HepG2 (cell line): ENCODE measurements at regions not wholly inside any gene's neighbourhood (a gene's known extent, or its start where the extent isn't known, plus 50 kb on each side); places are given as distances from the start of the nearest gene placed in this dataset.

Source experiments
- ATAC-seq: fragments of 200-7000 bp; cut with Tn5 transposase; 3 replicates; pipeline ENCODE4 v1.9.1; 2020; ENCODE audit warnings: mild to moderate bottlenecking, moderate library complexity
- BruUV-seq: library from RNA; stranded (reverse); fragments of 400-500 nt; replicated peaks from 2 replicates; lab custom pipeline; 2021; lab: Mats Ljungman, UMichigan
- CTCF ChIA-PET: fragments of 300-600 bp; formaldehyde crosslinking; extraction: SDS; loops from one replicate; lab custom pipeline; 2021; ENCODE audit warnings: low total read pairs, inconsistent platforms, low intra/inter-chr PET ratio; lab: Yijun Ruan, JAX
- POLR2A ChIA-PET: fragments of 350-600 bp; sonication (Branson Sonifier 250); formaldehyde crosslinking; loops from one replicate; lab custom pipeline; 2020; ENCODE audit warnings: antibody characterized with exemption, inconsistent platforms; lab: Yijun Ruan, JAX
- DNase-seq: peaks from one replicate; pipeline ENCODE4 v3.0.0-alpha.2; 2015; ENCODE audit warnings: low spot score
- FAIRE-seq: peaks from 3 replicates; lab custom pipeline; 2011; peaks lifted over from hg19 to GRCh38; lab: Jason Lieb, UNC
- H2AFZ ChIP-seq: one replicate; pipeline ENCODE4 v1.6.1; 2011; ENCODE audit warnings: low read length, inconsistent platforms
- H3K27ac ChIP-seq: fragments of 300-600 bp; 3 replicates; pipeline ENCODE4 v1.8.0; 2011; ENCODE audit warnings: mixed run types, mild to moderate bottlenecking, mixed read lengths, low read length, inconsistent platforms; ENCODE audit not compliant: insufficient read depth; ENCODE audit errors: extremely low read length
- H3K27me3 ChIP-seq, 2 experiments: fragments of 200-600 bp in 1 of 2; 2 replicates in 1 of 2; 3 replicates in 1 of 2; pipeline versions ENCODE4 v1.6.0 to v1.8.0; 2011; ENCODE audit warnings: low read length in 2 of 2, mild to moderate bottlenecking in 2 of 2, moderate library complexity in 2 of 2, inconsistent platforms in 1 of 2; ENCODE audit not compliant: insufficient read depth in 2 of 2, control insufficient read depth in 1 of 2
- H3K36me3 ChIP-seq, 2 experiments: fragments of 200-600 bp in 1 of 2; replicated peaks in 1 of 2; 2 replicates in 1 of 2; 3 replicates in 1 of 2; pipeline versions ENCODE4 v1.5.1 to v1.8.0; 2011; ENCODE audit warnings: low read length in 2 of 2, inconsistent platforms in 1 of 2; ENCODE audit not compliant: insufficient read depth in 2 of 2, control insufficient read depth in 1 of 2
- H3K4me1 ChIP-seq: 2 replicates; pipeline ENCODE4 v1.5.1; 2012; ENCODE audit warnings: low read length, inconsistent platforms; ENCODE audit not compliant: insufficient read depth
- H3K4me2 ChIP-seq: 2 replicates; pipeline ENCODE4 v1.6.0; 2011; ENCODE audit warnings: low read depth, low read length, inconsistent platforms
- H3K4me3 ChIP-seq, 3 experiments: fragments of 200-600 bp in 1 of 3; sonication (generic), shearing (Covaris generic) in 1 of 3; replicated peaks in 1 of 3; 2 replicates each; pipeline ENCODE4 v1.5.1; 2011 to 2016; ENCODE audit warnings: low read length in 3 of 3, inconsistent platforms in 2 of 3, low read depth in 2 of 3, mild to moderate bottlenecking in 2 of 3, control low read depth in 1 of 3, mixed read lengths in 1 of 3; ENCODE audit not compliant: insufficient read depth in 1 of 3
- H3K79me2 ChIP-seq: one replicate; pipeline ENCODE4 v1.6.1; 2011; ENCODE audit warnings: low read length, inconsistent platforms; ENCODE audit not compliant: insufficient read depth
- H3K9ac ChIP-seq: 2 replicates; pipeline ENCODE4 v1.6.0; 2011; ENCODE audit warnings: mild to moderate bottlenecking, low read depth, low read length, inconsistent platforms; ENCODE audit not compliant: insufficient read depth
- H3K9me3 ChIP-seq: 2 replicates; pipeline ENCODE4 v1.5.1; 2012; ENCODE audit warnings: mild to moderate bottlenecking, low read length
- H4K20me1 ChIP-seq: 2 replicates; pipeline ENCODE4 v1.6.0; 2011; ENCODE audit warnings: inconsistent platforms, mild to moderate bottlenecking, low read length, moderate library complexity; ENCODE audit not compliant: insufficient read depth
- FLYWCH1 ChIP-seq: sonication (generic); formaldehyde crosslinking; IDR thresholded peaks from 2 replicates; pipeline ENCODE4 v1.8.1; 2023; ENCODE audit warnings: mild to moderate bottlenecking, missing genetic modification reagents
- FOXK2 ChIP-seq: fragments of 450-650 bp; IDR thresholded peaks from 2 replicates; pipeline ENCODE4 v1.6.1; 2016
- KDM5B ChIP-seq: sonication (generic); formaldehyde crosslinking; IDR thresholded peaks from 2 replicates; pipeline ENCODE4 v1.4.0; 2020; ENCODE audit warnings: missing genetic modification reagents, mild to moderate bottlenecking, borderline replicate concordance
- NCOA1 ChIP-seq: sonication (generic); formaldehyde crosslinking; IDR thresholded peaks from 2 replicates; pipeline ENCODE4 v1.9.0; 2021; ENCODE audit warnings: missing genetic modification reagents
- PHF21A ChIP-seq: sonication (generic); formaldehyde crosslinking; IDR thresholded peaks from 2 replicates; pipeline ENCODE4 v1.5.0; 2020; ENCODE audit warnings: mild to moderate bottlenecking, missing genetic modification reagents
- ZFP62 ChIP-seq: sonication (generic); formaldehyde crosslinking; IDR thresholded peaks from 2 replicates; pipeline ENCODE4 v1.4.0; 2020; ENCODE audit warnings: missing genetic modification reagents
- ZNF441 ChIP-seq: sonication (generic); formaldehyde crosslinking; IDR thresholded peaks from 2 replicates; pipeline ENCODE4 v1.7.0; 2021; ENCODE audit warnings: missing genetic modification reagents, borderline replicate concordance
- ZNF570 ChIP-seq: sonication (generic); formaldehyde crosslinking; IDR thresholded peaks from 2 replicates; pipeline ENCODE4 v1.4.0; 2020; ENCODE audit warnings: mild to moderate bottlenecking, missing genetic modification reagents, borderline replicate concordance
- WGBS: methylation state at CpG from one replicate; pipeline ENCODE4 v1.1.6; 2017; ENCODE audit warnings: low lambda C conversion rate; 5-methylcytosine and 5-hydroxymethylcytosine counted together
- in situ Hi-C: cut with HindIII; loops from 2 replicates; pipeline ENCODE4 v1.10.0; 2017; ENCODE audit warnings: low pct_unique_long_range_greater_than_20kb; ENCODE audit not compliant: extremely low pct_ligation_motif_present
- intact Hi-C: fragments of 100-400 bp; cut with micrococcal nuclease; formaldehyde crosslinking; loops from one replicate; pipeline ENCODE4 v1.10.0; 2022; ENCODE audit not compliant: unreplicated experiment
- TF ChIP-seq, protein P1 (sequence below): IDR thresholded peaks from 2 replicates; pipeline ENCODE4 v1.6.1; 2016; ENCODE audit warnings: low read depth, missing genetic modification reagents, missing compliant biosample characterization
- TF ChIP-seq, protein P2 (sequence below): IDR thresholded peaks from 2 replicates; pipeline ENCODE4 v1.6.1; 2018; ENCODE audit warnings: missing genetic modification reagents

DNA sequence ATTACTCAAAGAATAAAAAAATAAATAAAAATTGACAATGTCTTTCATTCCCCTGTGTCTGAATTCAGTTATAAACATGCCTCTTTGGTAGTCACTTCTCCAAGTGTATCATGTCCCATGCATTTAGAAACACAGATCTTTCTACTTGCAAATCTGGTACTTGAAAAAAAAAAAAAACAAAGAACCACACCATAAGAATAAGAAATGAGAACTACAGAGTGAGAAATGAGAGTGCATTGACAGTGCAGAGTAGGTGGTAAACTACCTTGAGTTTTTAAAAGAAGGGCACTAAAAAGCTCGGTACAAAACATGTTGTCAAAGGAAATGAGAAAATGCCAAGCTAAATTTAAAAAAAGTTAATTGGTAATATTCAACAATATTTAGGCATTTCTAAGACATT, 123.0 kb downstream of the GPR85 start:
- CTCF ChIA-PET, result no interaction called here
- intact Hi-C loops, result no loop called here
- H3K4me3 ChIP-seq, result no peak overlapping the region
- no peaks in the 10 kb centered on the region for H3K36me3 ChIP-seq
- no peak overlapping the region for H2AFZ ChIP-seq
- no peaks in the 10 kb centered on the region for H3K79me2 ChIP-seq
- FAIRE-seq (no peak), DNase-seq (no peak)
- H3K9me3 ChIP-seq, result no peaks in the 10 kb centered on the region
- no TSS peak for BruUV-seq
- H3K27me3 ChIP-seq, result no peaks in the 10 kb centered on the region
- in situ Hi-C loops, result no loop called here
- no peaks in the 10 kb centered on the region for H4K20me1 ChIP-seq
- TF ChIP-seq FOXK2, result no peak
- TF ChIP-seq, protein P1, sequence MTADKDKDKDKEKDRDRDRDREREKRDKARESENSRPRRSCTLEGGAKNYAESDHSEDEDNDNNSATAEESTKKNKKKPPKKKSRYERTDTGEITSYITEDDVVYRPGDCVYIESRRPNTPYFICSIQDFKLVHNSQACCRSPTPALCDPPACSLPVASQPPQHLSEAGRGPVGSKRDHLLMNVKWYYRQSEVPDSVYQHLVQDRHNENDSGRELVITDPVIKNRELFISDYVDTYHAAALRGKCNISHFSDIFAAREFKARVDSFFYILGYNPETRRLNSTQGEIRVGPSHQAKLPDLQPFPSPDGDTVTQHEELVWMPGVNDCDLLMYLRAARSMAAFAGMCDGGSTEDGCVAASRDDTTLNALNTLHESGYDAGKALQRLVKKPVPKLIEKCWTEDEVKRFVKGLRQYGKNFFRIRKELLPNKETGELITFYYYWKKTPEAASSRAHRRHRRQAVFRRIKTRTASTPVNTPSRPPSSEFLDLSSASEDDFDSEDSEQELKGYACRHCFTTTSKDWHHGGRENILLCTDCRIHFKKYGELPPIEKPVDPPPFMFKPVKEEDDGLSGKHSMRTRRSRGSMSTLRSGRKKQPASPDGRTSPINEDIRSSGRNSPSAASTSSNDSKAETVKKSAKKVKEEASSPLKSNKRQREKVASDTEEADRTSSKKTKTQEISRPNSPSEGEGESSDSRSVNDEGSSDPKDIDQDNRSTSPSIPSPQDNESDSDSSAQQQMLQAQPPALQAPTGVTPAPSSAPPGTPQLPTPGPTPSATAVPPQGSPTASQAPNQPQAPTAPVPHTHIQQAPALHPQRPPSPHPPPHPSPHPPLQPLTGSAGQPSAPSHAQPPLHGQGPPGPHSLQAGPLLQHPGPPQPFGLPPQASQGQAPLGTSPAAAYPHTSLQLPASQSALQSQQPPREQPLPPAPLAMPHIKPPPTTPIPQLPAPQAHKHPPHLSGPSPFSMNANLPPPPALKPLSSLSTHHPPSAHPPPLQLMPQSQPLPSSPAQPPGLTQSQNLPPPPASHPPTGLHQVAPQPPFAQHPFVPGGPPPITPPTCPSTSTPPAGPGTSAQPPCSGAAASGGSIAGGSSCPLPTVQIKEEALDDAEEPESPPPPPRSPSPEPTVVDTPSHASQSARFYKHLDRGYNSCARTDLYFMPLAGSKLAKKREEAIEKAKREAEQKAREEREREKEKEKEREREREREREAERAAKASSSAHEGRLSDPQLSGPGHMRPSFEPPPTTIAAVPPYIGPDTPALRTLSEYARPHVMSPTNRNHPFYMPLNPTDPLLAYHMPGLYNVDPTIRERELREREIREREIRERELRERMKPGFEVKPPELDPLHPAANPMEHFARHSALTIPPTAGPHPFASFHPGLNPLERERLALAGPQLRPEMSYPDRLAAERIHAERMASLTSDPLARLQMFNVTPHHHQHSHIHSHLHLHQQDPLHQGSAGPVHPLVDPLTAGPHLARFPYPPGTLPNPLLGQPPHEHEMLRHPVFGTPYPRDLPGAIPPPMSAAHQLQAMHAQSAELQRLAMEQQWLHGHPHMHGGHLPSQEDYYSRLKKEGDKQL, result no peak
- no peak for TF ChIP-seq FLYWCH1
- TF ChIP-seq ZNF441, result no peak
- no peak for TF ChIP-seq PHF21A (CRISPR knock-in tag)
- TF ChIP-seq NCOA1, result no peak
- TF ChIP-seq ZNF570, result no peak
- no peak for TF ChIP-seq ZFP62 (CRISPR knock-in tag)
- no peak for TF ChIP-seq KDM5B (CRISPR knock-in tag)
- TF ChIP-seq, protein P2, sequence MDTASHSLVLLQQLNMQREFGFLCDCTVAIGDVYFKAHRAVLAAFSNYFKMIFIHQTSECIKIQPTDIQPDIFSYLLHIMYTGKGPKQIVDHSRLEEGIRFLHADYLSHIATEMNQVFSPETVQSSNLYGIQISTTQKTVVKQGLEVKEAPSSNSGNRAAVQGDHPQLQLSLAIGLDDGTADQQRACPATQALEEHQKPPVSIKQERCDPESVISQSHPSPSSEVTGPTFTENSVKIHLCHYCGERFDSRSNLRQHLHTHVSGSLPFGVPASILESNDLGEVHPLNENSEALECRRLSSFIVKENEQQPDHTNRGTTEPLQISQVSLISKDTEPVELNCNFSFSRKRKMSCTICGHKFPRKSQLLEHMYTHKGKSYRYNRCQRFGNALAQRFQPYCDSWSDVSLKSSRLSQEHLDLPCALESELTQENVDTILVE (CRISPR knock-in tag), result no peak
- TF ChIP-seq, all 625 proteins: peak for 0
- 3% methylated on average over 1 of the region's 1 CpG for WGBS
- no peak overlapping the region for H3K27ac ChIP-seq
- no peak overlapping the region for H3K4me2 ChIP-seq
- ATAC-seq, result no peak
- no peaks in the 10 kb centered on the region for H3K4me1 ChIP-seq
- H3K9ac ChIP-seq, result no peak overlapping the region
- POLR2A ChIA-PET, result no interaction called here
